Hippocampal formation (tissue), 2 donors: ENCODE measurements at regions not wholly inside any gene's neighbourhood (a gene's known extent, or its start where the extent isn't known, plus 50 kb on each side); places are given as distances from the start of the nearest gene placed in this dataset.
"Not testable (repeated sequence)": the region's sequence is repeated elsewhere in the genome, so short reads cannot be mapped to it uniquely, and the experiment has no call there.

Experiments used
- DNase-seq, 2 donors: peaks; one replicate each; lab custom pipeline; 2025; lab: John Stamatoyannopoulos, UW

DNA sequence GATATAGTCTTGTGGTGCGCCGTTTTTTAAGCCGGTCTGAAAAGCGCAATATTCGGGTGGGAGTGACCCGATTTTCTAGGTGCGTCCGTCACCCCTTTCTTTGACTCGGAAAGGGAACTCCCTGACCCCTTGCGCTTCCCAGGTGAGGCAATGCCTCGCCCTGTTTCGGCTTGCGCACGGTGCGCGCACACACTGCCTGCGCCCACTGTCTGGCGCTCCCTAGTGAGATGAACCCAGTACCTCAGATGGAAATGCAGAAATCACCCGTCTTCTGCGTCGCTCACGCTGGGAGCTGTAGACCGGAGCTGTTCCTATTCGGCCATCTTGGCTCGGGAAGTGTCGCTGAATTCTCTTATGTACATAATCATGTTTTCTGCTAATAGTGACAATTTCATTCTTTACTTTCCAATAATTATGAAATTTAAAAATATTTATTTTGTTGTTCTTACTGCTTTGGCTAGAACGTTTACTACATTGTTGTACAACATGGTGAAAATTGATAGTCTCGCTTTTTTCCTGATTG, 61.2 kb upstream of the MINDY3 start:
- not testable (repeated sequence) for DNase-seq

DNA sequence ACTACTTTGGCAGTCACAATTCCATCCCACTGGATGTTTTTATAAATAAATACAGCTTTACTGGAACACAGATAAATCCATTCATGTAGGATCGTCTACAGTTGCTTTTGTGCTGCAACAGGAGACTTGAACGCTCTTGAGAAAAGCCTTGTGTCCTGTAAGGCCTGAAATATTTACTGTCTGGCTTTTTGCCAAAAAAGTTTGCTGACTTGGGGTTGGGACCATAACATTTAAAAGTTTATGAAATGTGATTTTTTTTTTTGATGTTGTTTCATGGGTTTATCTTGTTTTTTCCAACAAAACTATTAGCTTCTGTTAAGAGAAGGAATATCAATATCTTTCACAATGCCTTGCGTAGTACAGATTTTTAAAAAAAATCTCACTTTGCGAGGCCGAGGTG, 71.1 kb upstream of the MINDY3 start:
- no peak for DNase-seq

DNA sequence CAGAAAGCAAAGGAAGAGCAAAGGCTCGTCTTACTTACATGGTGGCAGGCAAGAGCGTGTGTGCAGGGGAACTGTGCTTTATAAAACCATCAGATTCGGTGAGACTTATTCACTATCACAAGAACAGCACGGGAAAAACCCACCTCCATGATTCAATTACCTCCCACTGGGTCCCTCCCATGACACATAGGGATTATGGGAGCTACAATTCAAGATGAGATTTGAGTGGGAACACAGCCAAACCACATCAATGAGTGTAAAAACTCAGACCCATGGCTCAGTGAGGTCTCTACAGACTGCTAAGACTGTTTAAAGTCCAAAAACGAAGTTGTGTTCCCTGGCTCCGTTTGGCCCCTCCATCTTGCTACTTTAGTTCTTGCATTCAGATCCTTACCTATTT, 79.2 kb upstream of the MINDY3 start:
- DNase-seq, result not testable (repeated sequence)

DNA sequence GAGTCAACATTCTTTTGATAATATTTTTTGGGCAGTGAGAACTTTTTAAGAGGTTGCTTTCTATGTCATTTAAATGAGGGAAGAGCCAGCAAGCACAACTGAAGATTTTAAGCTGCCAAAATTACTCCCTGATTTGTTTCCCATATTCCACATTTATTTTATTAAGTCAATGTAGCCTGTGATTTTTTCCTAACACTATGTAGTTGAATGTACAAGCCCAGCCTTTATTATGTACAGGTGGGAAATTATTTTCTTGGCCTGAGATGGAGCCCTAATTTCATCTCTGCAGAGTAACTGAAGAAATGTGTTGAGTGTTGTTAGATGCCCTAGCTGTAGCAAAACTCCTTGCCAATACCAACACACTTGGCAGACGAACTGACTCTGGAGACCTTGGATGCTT, 83.1 kb upstream of the MINDY3 start:
- no peak for DNase-seq

DNA sequence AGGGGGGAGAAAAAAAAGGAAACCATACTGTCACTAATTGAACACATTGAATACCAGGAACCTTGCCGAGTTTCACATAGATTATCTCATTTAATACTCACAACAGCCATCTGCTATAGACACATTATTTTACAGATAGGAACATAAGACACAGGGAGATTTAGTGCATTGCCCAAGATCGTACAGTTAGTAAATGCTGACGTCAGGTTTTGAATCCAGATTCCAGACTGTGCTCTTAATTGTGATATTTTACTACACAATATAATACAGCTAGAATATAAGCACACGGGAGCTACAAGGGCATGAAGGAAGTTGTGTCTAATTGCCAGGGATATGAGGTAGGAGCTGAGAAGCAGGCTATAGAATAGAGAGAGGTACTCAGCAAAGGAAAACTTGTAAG, 93.9 kb upstream of the MINDY3 start:
- no peak for DNase-seq

DNA sequence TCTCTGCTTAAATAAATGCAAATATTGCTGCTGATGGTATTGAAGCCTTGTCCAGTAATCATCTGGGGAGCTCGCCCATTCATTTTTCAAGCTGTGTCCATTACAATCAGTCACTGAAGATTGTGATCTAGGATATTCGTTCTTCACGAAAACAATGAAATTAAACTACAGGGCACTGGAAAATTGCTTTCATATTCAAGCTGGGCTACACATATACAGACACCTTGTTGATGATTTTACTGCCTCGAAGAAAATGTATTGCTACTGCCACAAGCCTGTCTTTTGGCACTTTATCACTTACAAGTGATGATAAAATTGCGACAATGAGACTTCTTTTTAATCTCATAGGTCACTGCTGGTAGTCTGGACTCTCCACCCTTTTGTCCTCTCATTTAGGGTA, 100.0 kb upstream of the MINDY3 start:
- DNase-seq, result no peak

DNA sequence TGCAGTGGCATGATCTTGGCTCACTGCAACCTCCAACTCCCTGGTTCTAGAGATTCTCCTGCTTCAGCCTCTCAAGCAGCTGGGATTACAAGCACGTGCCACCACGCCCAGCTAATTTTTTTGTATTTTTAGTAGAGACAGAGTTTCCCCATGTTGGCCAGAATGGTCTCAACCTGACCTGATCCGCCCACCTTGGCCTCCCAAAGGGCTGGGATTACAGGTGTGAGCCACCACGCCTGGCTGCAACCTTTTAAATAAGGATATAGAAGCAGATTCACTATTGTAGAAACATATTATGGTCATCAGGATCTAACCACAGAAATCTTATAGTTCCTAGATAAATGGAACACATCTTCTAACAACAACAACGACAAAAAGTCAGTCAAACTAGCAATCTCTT, 112.4 kb upstream of the MINDY3 start:
- DNase-seq, result not testable (repeated sequence)

DNA sequence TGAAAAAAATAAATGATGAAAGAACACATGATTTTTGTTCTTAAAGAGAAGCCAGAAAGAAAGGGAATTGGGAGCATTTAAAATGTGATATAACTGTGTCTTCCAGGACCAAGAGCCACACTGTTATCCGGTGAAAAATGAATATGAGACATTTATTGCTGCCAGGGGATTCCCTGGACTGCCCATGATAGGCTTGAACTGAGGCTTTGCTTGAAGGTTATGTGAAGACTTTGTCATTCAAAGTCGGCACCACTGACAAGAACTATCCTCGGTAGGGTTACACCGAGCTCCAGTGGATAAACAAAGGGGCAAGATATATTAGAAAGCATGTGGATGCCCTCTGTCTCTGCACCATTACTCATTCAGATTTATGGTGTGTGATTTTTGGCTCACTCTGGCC, 125.4 kb upstream of the MINDY3 start:
- no peak for DNase-seq

DNA sequence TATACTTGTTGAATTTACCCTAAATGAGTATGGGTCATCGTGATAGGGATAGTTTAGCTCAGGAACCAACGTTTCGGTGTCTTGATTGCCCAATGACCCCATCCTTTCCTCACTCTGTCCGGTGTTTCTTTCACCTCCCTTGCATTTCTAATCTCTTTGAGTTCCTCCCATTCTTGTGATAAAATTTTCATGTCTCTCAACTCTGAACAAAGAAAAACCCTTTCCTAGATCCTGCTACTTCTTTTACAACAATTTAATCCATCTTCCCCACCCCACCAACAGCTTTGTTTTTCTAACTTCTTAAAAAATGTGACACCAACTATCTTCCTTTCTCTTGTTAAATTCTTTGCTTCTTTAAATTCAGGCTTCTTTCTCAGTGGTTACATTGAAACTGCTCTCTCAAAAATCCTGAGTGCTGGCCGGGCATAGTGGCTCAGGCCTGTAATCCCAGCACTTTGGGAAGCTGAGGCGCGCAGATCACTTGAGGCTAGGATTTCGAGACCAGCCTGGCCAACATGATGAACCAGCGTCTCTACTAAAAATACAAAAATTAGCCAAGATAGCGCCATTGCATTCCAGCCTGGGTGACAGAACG, 130.3 kb upstream of the MINDY3 start:
- no peak for DNase-seq

DNA sequence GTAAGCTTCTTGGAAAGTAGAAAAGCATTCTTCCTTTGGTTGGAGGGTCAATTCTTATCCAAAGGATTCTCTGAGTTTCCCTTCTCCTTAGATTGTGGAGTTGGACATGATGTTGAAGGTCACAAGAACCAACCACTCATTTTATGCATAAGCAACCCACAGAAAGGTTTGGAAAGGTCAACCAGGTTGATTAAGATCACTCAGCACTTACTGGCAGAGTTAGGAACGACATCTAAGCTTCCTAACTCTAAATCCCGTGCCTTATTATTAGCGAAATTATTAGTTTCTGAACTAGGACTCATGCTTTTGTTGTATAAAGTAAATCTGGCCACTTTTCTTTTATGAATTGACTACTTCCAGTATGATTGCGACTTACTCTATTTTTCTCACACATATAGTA, 137.0 kb upstream of the MINDY3 start:
- no peak for DNase-seq

DNA sequence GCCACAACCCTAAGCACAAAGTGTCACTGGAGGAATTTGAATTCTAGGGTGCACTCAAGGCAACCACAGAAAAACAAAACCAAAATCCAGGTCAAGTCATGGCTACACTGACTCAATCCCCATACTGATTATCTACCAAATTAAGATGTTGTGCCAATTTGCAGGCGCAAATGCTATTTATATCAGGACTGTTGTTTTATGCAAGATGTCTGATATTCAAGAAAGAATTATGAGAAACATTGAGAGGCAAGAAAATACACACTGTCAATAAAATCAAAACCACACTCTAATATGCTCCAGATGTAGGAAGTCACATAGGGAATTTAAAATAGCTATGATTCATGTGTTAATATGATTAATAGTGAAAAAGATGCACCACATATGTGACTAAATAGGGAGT, 141.3 kb upstream of the MINDY3 start:
- no peak for DNase-seq

DNA sequence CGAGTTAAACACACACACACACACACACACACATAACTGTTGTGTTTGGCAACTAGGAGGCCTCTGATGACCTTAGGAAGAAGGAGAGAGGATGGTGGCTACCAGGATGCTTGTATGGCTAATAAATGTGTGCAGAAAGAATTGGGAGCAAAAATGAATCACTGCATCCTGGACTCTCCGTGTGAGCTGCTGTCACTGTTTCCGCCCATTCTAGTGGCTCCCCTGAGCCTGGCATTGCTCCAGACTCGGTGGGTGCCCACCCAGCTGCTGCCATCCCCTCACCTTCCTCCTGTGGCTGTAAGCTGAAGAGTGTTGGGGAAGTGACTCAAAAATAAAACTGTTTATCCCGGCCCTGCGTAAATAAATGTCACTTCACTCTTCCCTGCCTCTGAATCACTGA, 149.5 kb upstream of the MINDY3 start:
- DNase-seq, result no peak

DNA sequence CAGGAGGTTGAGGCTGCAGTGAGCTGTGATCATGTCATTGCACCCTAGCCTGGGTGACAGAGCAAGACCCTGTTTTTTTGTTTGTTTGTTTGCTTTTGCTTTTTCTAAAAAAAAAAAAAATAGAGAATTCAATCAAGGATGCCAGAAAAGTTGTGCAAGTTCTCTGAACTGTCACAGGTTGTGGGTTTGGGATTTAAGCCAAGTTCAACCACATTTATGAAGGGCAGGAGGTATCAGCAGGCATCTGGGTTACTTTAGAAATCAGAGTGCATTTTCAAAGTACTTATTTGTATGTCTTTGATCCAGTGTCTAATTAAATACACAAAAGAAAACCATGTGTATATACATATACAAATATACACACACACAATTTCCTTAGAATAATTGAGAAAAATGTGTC, 151.2 kb upstream of the MINDY3 start:
- DNase-seq, result no peak

DNA sequence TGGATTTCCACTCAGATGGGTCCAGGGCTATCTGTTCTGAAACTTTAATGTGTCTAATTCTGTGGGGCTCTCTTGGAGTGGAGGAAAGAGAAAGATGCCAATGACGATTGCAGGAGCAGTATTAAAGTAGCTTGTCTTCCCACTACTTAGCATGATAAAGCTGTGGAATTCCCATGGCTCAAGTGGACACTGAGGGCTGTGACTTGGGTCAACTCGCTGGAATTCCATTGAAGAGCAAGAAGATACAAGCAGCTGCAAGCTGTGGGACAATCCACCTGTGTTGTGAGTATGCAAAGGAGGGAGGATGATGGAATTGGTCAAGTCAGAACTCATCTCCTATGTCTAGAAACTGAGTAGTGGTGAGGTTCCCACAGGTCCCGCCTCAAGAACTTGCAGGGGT, 154.2 kb upstream of the MINDY3 start:
- no peak for DNase-seq

DNA sequence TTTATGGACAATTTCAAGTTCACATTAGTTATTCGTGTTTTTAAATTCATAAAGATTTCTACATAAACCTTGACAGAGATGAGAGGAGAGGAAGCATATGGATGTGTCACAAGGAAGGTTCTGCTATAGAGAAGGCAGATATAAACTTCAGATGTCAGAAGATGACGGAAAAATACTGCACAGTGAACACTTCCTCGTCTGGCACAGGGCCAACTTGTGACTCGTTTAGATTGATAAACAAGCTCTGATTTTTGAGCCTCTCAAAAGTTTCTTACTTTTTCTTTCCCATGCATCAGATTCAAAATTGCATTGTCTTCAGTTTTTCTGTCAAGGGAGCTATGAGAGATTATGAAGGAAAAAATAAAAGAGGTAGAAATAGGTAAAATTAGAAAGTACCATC, 156.4 kb upstream of the MINDY3 start:
- DNase-seq, result no peak

DNA sequence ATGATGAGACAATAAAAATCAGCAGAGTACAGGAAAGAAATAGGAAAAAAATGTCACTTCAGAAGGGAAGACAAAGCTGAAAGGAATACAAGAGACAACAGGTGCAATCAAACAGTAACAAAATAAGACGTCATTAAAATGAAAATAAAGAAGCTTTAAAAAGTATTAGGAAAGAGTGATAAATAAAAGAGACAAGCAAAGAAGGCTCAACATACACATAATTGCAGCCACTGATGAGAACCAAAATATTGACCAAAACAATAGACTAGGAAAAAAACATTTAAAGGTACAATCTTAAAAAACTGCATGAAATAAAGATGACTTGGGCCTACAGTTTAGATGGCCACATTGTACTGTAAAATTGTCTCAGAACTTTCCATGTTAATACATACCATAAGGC, 160.5 kb upstream of the MINDY3 start:
- no peak for DNase-seq

DNA sequence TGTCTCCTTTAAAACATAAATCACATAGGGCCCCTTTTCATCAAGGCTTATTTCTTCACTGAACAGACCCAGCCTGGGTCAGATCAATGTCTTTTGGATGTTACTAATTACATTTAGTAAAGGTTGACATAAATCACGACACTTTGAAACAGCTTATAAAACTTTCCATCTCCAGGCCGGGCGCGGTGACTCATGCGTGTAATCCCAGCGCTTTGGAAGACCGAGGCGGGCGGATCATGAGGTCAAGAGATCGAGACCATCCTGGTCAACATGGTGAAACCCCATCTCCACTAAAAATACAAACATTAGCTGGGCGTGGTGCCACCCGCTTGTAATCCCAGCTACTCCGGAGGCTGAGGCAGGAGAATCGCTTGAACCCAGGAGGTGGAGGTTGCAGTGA, 166.5 kb upstream of the MINDY3 start:
- DNase-seq, result not testable (repeated sequence)

DNA sequence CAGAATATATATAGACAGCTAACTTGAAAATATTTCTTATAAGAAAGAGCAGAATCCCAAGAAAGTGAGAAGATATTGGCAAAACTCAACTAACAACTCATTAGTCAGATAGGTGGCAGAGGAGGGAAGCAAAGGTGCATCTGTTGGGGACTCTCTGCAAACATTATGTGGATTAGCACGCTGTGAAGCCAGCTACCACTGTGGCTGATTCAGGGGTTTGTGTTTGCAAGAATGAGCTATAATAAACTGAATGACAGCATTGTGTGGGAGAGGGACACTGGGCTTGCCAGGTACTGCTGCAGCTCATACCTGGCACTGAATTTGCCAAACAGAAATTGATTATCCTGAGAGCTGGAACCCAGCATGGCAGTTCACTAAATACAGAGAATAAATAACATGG, 170.3 kb upstream of the MINDY3 start:
- DNase-seq, result no peak

DNA sequence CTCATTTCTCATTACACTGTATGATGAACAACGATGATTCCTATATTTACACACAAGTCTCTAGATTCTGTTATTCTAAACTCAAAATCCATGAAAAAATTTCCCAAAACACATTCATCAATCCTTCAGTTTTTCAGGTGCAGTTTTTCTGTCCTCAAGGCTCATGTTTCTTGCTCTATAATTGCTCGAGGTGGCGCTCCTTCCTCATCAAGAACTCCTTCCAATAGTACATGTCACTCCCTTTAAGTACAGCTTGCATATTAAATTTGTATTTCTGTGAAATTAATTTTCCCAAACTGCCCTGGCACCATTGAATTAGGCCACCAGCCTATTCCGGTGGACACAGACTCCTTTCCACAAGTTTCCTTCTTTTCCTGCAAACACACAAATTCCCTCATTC, 188.7 kb upstream of the MINDY3 start:
- no peak for DNase-seq

DNA sequence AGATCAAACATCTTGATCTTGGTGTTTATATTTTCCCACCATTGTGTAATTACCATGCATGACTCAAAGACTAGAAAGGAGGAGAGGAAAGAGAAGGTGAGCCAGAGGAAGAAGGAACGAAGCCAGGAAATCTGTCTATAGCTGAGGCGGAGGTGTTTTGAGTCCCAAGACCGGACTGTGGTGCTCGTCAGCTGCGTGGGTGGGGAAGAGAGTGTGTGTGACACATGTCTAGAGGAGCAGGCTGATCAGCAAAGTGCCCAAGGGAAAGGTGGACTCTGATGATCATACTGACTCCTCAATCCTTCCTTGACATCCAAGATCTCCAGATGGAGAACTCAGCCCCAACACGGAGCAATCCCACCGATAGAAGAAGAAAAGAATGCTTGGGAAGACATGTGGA, 189.5 kb upstream of the MINDY3 start:
- no peak for DNase-seq

DNA sequence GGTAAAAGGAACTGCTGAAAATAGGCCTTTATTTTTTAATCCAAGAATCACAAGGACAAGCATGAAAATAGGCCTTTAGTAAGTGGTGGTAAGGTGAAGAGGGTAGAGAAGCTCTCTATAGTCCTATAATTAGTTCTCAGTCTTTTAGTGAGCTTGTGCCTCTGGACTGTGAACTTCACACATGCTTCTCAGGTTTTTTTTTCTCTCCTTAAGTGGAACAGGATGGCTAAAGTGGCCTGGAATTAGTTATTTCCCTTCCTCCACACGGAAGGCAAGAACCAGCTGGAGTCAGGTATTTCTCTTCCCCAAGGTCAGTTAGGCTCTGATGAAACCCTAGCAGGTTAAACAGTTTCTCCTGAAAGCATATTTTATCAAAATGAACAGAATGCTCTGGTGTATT, 203.0 kb upstream of the MINDY3 start:
- DNase-seq, result no peak

DNA sequence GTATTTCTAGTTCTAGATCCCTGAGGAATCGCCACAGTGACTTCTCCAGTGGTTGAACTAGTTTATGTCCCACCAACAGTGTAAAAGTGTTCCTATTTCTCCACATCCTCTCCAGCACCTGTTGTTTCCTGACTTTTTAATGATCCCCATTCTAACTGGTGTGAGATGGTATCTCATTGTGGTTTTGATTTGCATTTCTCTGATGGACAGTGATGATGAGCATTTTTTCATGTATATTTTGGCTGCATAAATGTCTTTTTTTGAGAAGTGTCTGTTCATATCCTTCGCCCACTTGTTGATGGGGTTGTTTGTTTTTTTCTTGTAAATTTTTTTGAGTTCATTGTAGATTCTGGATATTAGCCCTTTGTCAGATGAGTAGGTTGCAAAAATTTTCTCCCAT, 223.2 kb upstream of the MINDY3 start:
- not testable (repeated sequence) for DNase-seq

DNA sequence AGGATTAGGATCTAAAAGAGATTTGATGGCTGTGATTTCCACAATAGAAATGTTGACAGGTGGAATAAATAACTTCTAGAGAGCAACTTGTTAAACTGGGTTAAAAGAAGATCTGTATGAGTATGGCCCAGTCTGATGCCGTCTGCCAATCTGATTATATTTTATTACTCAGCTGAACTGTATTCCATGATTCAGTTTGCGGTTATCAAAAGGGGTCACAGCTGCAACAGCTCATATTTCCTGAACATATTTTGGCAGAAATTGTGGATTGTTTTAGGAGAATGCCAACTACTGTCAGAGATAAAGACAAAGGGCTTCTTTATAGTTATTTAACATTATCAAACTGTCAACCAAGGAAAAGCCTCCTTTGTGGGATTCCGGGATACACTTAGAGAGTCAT, 244.8 kb upstream of the MINDY3 start:
- DNase-seq, result no peak
